NB4 (cell line): ENCODE measurements at regions not wholly inside any gene's neighbourhood (a gene's known extent, or its start where the extent isn't known, plus 50 kb on each side); places are given as distances from the start of the nearest gene placed in this dataset.

Experiments
- MAX ChIP-seq: IDR thresholded peaks from 2 replicates; pipeline ENCODE4 v1.6.1; 2011; ENCODE audit warnings: low read depth, low read length
- MYC ChIP-seq: IDR thresholded peaks from 2 replicates; pipeline ENCODE4 v1.6.1; 2011; ENCODE audit warnings: low read depth, low read length
- POLR2A ChIP-seq: IDR thresholded peaks from 2 replicates; pipeline ENCODE4 v1.6.1; 2011; ENCODE audit warnings: mild to moderate bottlenecking; ENCODE audit not compliant: insufficient read length; ENCODE audit errors: extremely low read depth
- TF ChIP-seq, protein P1 (sequence below): IDR thresholded peaks from one replicate; pipeline ENCODE4 v1.5.1; 2012; ENCODE audit warnings: low read depth, low read length

DNA sequence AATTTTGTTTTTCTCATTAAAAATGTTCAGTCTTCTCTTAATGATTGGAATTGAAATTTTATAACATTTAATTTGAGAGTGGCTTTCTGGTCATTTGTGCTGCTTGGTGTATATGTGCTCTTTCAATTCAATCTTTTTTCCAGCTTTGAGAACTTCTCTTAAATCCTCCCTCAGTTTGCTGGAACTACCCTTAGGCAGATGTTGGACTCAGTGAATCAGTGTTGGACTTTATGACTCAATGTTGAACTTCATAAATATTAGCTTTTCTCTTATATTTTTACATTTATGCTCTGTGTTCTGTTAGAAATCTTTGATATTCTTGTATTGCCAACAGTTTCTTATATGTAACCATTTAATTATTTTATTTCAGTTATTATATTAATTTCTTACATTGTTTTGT lies 935.5 kb upstream of the FBXO33 start:
- TF ChIP-seq, protein P1, sequence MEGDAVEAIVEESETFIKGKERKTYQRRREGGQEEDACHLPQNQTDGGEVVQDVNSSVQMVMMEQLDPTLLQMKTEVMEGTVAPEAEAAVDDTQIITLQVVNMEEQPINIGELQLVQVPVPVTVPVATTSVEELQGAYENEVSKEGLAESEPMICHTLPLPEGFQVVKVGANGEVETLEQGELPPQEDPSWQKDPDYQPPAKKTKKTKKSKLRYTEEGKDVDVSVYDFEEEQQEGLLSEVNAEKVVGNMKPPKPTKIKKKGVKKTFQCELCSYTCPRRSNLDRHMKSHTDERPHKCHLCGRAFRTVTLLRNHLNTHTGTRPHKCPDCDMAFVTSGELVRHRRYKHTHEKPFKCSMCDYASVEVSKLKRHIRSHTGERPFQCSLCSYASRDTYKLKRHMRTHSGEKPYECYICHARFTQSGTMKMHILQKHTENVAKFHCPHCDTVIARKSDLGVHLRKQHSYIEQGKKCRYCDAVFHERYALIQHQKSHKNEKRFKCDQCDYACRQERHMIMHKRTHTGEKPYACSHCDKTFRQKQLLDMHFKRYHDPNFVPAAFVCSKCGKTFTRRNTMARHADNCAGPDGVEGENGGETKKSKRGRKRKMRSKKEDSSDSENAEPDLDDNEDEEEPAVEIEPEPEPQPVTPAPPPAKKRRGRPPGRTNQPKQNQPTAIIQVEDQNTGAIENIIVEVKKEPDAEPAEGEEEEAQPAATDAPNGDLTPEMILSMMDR: no peak
- no peak for TF ChIP-seq POLR2A
- no peak for TF ChIP-seq MAX
- no peak for TF ChIP-seq MYC
